Osteoblast (primary cell): ENCODE measurements at regions not wholly inside any gene's neighbourhood (a gene's known extent, or its start where the extent isn't known, plus 50 kb on each side); places are given as distances from the start of the nearest gene placed in this dataset.

Experiments used
- DNase-seq: peaks from one replicate; pipeline ENCODE4 v3.0.0; 2011; ENCODE audit warnings: low spot score, mixed read lengths; ENCODE audit not compliant: insufficient read length; ENCODE audit errors: missing footprints
- H2AFZ ChIP-seq: 2 replicates; pipeline ENCODE4 v1.6.0; 2011; ENCODE audit warnings: mild to moderate bottlenecking, low read length
- H3K27ac ChIP-seq: 2 replicates; pipeline ENCODE4 v1.5.1; 2011; ENCODE audit warnings: mild to moderate bottlenecking, low read depth, low read length, moderate library complexity
- H3K27me3 ChIP-seq: 2 replicates; pipeline ENCODE4 v1.6.0; 2012; ENCODE audit warnings: mild to moderate bottlenecking, control low read depth, inconsistent platforms, low read length, moderate library complexity; ENCODE audit not compliant: insufficient read depth
- H3K36me3 ChIP-seq: 2 replicates; pipeline ENCODE4 v1.5.1; 2011; ENCODE audit warnings: mild to moderate bottlenecking, low read length, control low read depth, moderate library complexity; ENCODE audit not compliant: insufficient read depth
- H3K4me1 ChIP-seq: 2 replicates; pipeline ENCODE4 v1.5.1; 2011; ENCODE audit warnings: mild to moderate bottlenecking, low read length, control low read depth, moderate library complexity; ENCODE audit not compliant: insufficient read depth
- H3K4me2 ChIP-seq: 2 replicates; pipeline ENCODE4 v1.6.0; 2011; ENCODE audit warnings: mild to moderate bottlenecking, low read length; ENCODE audit not compliant: insufficient read depth
- H3K4me3 ChIP-seq: fragments of 200-600 bp; sonication (generic); 3 replicates; pipeline ENCODE4 v1.5.1; 2012; ENCODE audit warnings: mild to moderate bottlenecking, low read length, inconsistent platforms; ENCODE audit not compliant: insufficient read depth
- H3K79me2 ChIP-seq: 2 replicates; pipeline ENCODE4 v1.6.0; 2012; ENCODE audit warnings: mild to moderate bottlenecking, low read length, control low read depth, inconsistent platforms; ENCODE audit not compliant: insufficient read depth
- H3K9me3 ChIP-seq: 2 replicates; pipeline ENCODE4 v1.5.1; 2011; ENCODE audit warnings: low read depth, low read length, control low read depth
- H4K20me1 ChIP-seq: 2 replicates; pipeline ENCODE4 v1.6.0; 2012; ENCODE audit warnings: mild to moderate bottlenecking, low read length, control low read depth; ENCODE audit not compliant: insufficient read depth
- CTCF ChIP-seq: IDR thresholded peaks from 2 replicates; pipeline ENCODE4 v1.5.1; 2011; ENCODE audit warnings: mild to moderate bottlenecking, low read depth, low read length, moderate library complexity; ENCODE audit errors: extremely low read depth

DNA sequence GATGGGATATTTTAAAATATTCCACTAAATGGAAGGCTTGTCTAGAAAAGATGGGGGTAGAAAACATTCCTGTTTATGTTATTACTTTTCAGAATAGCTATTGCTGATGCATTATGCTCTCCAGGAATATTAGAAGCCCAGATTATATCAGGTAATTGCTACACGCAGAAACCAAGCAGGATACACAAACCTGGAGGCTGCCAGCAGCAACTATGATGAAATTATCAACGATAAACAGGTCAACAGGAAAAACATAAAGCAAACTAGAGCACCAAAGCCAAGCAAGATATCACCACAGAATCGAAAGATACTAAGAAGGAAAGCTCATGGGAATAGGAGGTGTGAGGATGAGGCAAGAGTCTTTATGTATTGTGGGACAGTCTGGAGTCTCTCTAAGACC is 113.2 kb upstream of the SPATS2L start:
- H3K27ac ChIP-seq, result no peak overlapping the region
- no peaks in the 10 kb centered on the region for H4K20me1 ChIP-seq
- H3K36me3 ChIP-seq, result no peaks in the 10 kb centered on the region
- H3K79me2 ChIP-seq, result no peaks in the 10 kb centered on the region
- no peaks in the 10 kb centered on the region for H3K9me3 ChIP-seq
- no peak for DNase-seq
- no peak overlapping the region for H2AFZ ChIP-seq
- H3K4me2 ChIP-seq, result no peak overlapping the region
- H3K4me1 ChIP-seq, result no peaks in the 10 kb centered on the region
- H3K27me3 ChIP-seq, result peaks cover 4% of the 10 kb centered on the region
- H3K4me3 ChIP-seq, result no peak overlapping the region
- TF ChIP-seq CTCF, result no peak

GRCh38 chr2:200193791-200194190 is 112.7 kb upstream of the SPATS2L start:
- Histone ChIP-seq H3K9me3 (no peaks in the 10 kb centered on the region), H4K20me1 (no peaks in the 10 kb centered on the region), H3K27me3 (peaks cover 4% of the 10 kb centered on the region), H3K27ac (no peak overlapping the region), H3K36me3 (no peaks in the 10 kb centered on the region), H3K4me1 (no peaks in the 10 kb centered on the region), H3K4me3 (no peak overlapping the region), H2AFZ (no peak overlapping the region), H3K79me2 (no peaks in the 10 kb centered on the region), H3K4me2 (no peak overlapping the region)
- no peak for TF ChIP-seq CTCF
- no peak for DNase-seq

DNA sequence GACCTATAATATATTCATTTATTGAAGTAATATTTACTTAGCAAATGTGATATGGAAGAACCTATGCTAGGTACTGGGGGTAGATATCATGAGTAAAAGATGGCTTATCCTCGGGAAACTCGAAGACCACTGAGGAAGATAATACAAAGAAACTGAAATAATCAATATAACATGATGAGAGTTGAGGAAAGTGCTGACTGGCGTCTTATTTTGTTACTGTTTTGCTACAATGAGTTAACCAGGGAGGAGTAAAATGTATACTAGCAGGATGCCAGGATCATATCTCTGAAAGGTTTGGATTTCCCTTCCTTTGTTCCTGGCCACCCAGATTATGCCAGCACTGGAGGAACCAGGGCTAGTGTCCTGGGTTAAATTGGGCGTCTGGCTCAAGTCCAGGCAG is 111.7 kb upstream of the SPATS2L start:
- Histone ChIP-seq H4K20me1 (no peaks in the 10 kb centered on the region), H2AFZ (no peak overlapping the region), H3K36me3 (no peaks in the 10 kb centered on the region), H3K4me3 (no peak overlapping the region), H3K4me1 (no peaks in the 10 kb centered on the region), H3K27me3 (no peaks in the 10 kb centered on the region), H3K79me2 (no peaks in the 10 kb centered on the region), H3K27ac (no peak overlapping the region), H3K4me2 (no peak overlapping the region), H3K9me3 (no peaks in the 10 kb centered on the region)
- no peak for DNase-seq
- TF ChIP-seq CTCF, result no peak

DNA sequence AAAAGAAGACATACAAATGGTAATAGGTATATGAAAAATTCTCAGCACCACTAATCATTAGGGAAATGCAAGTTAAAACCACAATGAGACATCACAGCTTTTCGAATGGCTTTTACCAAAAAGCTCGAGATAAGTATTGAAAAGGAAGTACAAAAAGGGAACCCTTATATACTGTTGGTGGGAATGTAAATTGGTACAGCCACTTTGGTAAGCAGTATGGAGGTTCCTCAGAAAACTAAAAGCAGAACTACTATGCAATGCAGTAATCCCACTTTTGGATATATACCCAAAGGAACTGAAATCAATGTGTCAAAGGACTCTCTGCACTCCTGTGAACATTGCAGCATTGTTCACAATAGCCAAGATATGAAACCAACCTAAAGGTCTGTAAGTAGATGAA is 107.5 kb upstream of the SPATS2L start:
- Histone ChIP-seq H3K4me3 (no peak overlapping the region), H3K27me3 (no peaks in the 10 kb centered on the region), H3K79me2 (no peaks in the 10 kb centered on the region), H2AFZ (no peak overlapping the region), H3K4me1 (no peaks in the 10 kb centered on the region), H4K20me1 (no peaks in the 10 kb centered on the region), H3K36me3 (no peaks in the 10 kb centered on the region), H3K27ac (no peak overlapping the region), H3K4me2 (no peak overlapping the region), H3K9me3 (no peaks in the 10 kb centered on the region)
- DNase-seq, result no peak
- no peak for TF ChIP-seq CTCF
